GM12872 (cell line): ENCODE measurements at regions not wholly inside any gene's neighbourhood (a gene's known extent, or its start where the extent isn't known, plus 50 kb on each side); places are given as distances from the start of the nearest gene placed in this dataset.

Experiments
- CTCF ChIP-seq: IDR thresholded peaks from 3 replicates; pipeline ENCODE4 v1.5.1; 2011; ENCODE audit warnings: low read depth, mild to moderate bottlenecking, low read length, moderate library complexity; ENCODE audit not compliant: insufficient read depth

- TF ChIP-seq CTCF, result no peak
Measured at GRCh38 chr21:24910591-24910990, 696.7 kb downstream of the MRPL39 start.

- TF ChIP-seq CTCF, result no peak
Measured at GRCh38 chr21:24903994-24904635, 703.2 kb downstream of the MRPL39 start.

- no peak for TF ChIP-seq CTCF
Measured at GRCh38 chr21:24899138-24899537, 708.1 kb downstream of the MRPL39 start.

- no peak for TF ChIP-seq CTCF
Measured at GRCh38 chr21:24897883-24898282, 709.4 kb downstream of the MRPL39 start.

GRCh38 chr21:24896735-24897124, 710.6 kb downstream of the MRPL39 start:
- TF ChIP-seq CTCF, result no peak

GRCh38 chr21:24895885-24896734, 711.2 kb downstream of the MRPL39 start:
- TF ChIP-seq CTCF, result peak; percentile 69

- TF ChIP-seq CTCF, result no peak
Measured at GRCh38 chr21:24894324-24894723, 713.0 kb downstream of the MRPL39 start.
